ENCODE measurements at regions not wholly inside any gene's neighbourhood (a gene's known extent, or its start where the extent isn't known, plus 50 kb on each side); places are given as distances from the start of the nearest gene placed in this dataset.

GRCh38 chr6:47377971-47378370 is 68.3 kb upstream of the TNFRSF21 start:
- TF ChIP-seq PAX5 (IDR thresholded peaks at IDR 0.05; ENCODE audit: insufficient read depth, low read length, severe bottlenecking) (no peak), POU2F2 (IDR thresholded peaks at IDR 0.05; ENCODE audit: low read depth, low read length) (no peak), SPI1 (IDR thresholded peaks at IDR 0.05; ENCODE audit: low read depth, low read length) (no peak), TAF1 (IDR thresholded peaks at IDR 0.05; ENCODE audit: low read depth, low read length) (no peak), POLR2A (IDR thresholded peaks at IDR 0.05; ENCODE audit: low read depth, low read length) (no peak), POLR2AphosphoS5 (IDR thresholded peaks at IDR 0.05; ENCODE audit: low read depth, low read length) (no peak)
- no peak for FAIRE-seq
- no peak for DNase-seq (ENCODE audit: insufficient read length, low spot score)

- DNase-seq (ENCODE audit: insufficient read length, low spot score) = no peak
Measured at GRCh38 chr6:47379328-47379727, 69.6 kb upstream of the TNFRSF21 start.

GRCh38 chr6:47380251-47380650 is 70.5 kb upstream of the TNFRSF21 start:
- DNase-seq (ENCODE audit: insufficient read length, low spot score) (no peak), FAIRE-seq (no peak)
- no peak for TF ChIP-seq POLR2AphosphoS5 (IDR thresholded peaks at IDR 0.05; ENCODE audit: low read depth, low read length)
- TF ChIP-seq POLR2A (IDR thresholded peaks at IDR 0.05; ENCODE audit: low read depth, low read length) = no peak
- no peak for TF ChIP-seq SPI1 (IDR thresholded peaks at IDR 0.05; ENCODE audit: low read depth, low read length)
- no peak for TF ChIP-seq TAF1 (IDR thresholded peaks at IDR 0.05; ENCODE audit: low read depth, low read length)
- TF ChIP-seq PAX5 (IDR thresholded peaks at IDR 0.05; ENCODE audit: insufficient read depth, low read length, severe bottlenecking) = no peak
- TF ChIP-seq POU2F2 (IDR thresholded peaks at IDR 0.05; ENCODE audit: low read depth, low read length) = no peak

More at GRCh38 chr6:47379328-47379727, 69.6 kb upstream of the TNFRSF21 start:
- TF ChIP-seq SPI1 (IDR thresholded peaks at IDR 0.05; ENCODE audit: low read depth, low read length) = no peak
- no peak for TF ChIP-seq POLR2A (IDR thresholded peaks at IDR 0.05; ENCODE audit: low read depth, low read length)
- no peak for TF ChIP-seq POLR2AphosphoS5 (IDR thresholded peaks at IDR 0.05; ENCODE audit: low read depth, low read length)
- no peak for TF ChIP-seq POU2F2 (IDR thresholded peaks at IDR 0.05; ENCODE audit: low read depth, low read length)
- TF ChIP-seq PAX5 (IDR thresholded peaks at IDR 0.05; ENCODE audit: insufficient read depth, low read length, severe bottlenecking) = no peak
- TF ChIP-seq TAF1 (IDR thresholded peaks at IDR 0.05; ENCODE audit: low read depth, low read length) = no peak
- FAIRE-seq = no peak

GRCh38 chr6:47381036-47381435 is 71.3 kb upstream of the TNFRSF21 start:
- TF ChIP-seq PAX5 (IDR thresholded peaks at IDR 0.05; ENCODE audit: insufficient read depth, low read length, severe bottlenecking) = no peak
- no peak for TF ChIP-seq SPI1 (IDR thresholded peaks at IDR 0.05; ENCODE audit: low read depth, low read length)
- no peak for TF ChIP-seq POU2F2 (IDR thresholded peaks at IDR 0.05; ENCODE audit: low read depth, low read length)
- TF ChIP-seq TAF1 (IDR thresholded peaks at IDR 0.05; ENCODE audit: low read depth, low read length) = no peak
- TF ChIP-seq POLR2A (IDR thresholded peaks at IDR 0.05; ENCODE audit: low read depth, low read length) = no peak
- no peak for TF ChIP-seq POLR2AphosphoS5 (IDR thresholded peaks at IDR 0.05; ENCODE audit: low read depth, low read length)
- FAIRE-seq = no peak
- no peak for DNase-seq (ENCODE audit: insufficient read length, low spot score)

- no peak for FAIRE-seq
- DNase-seq (ENCODE audit: insufficient read length, low spot score) = no peak
- no peak for TF ChIP-seq TAF1 (IDR thresholded peaks at IDR 0.05; ENCODE audit: low read depth, low read length)
- no peak for TF ChIP-seq POLR2A (IDR thresholded peaks at IDR 0.05; ENCODE audit: low read depth, low read length)
- no peak for TF ChIP-seq POLR2AphosphoS5 (IDR thresholded peaks at IDR 0.05; ENCODE audit: low read depth, low read length)
- no peak for TF ChIP-seq PAX5 (IDR thresholded peaks at IDR 0.05; ENCODE audit: insufficient read depth, low read length, severe bottlenecking)
- no peak for TF ChIP-seq POU2F2 (IDR thresholded peaks at IDR 0.05; ENCODE audit: low read depth, low read length)
- TF ChIP-seq SPI1 (IDR thresholded peaks at IDR 0.05; ENCODE audit: low read depth, low read length) = no peak
Measured at GRCh38 chr6:47383360-47383759, 73.7 kb upstream of the TNFRSF21 start.

GRCh38 chr6:47391675-47392074 is 82.0 kb upstream of the TNFRSF21 start:
- DNase-seq (ENCODE audit: insufficient read length, low spot score) (no peak), FAIRE-seq (no peak)
- TF ChIP-seq SPI1 (IDR thresholded peaks at IDR 0.05; ENCODE audit: low read depth, low read length) = no peak
- TF ChIP-seq POLR2A (IDR thresholded peaks at IDR 0.05; ENCODE audit: low read depth, low read length) = no peak
- TF ChIP-seq TAF1 (IDR thresholded peaks at IDR 0.05; ENCODE audit: low read depth, low read length) = no peak
- TF ChIP-seq POU2F2 (IDR thresholded peaks at IDR 0.05; ENCODE audit: low read depth, low read length) = no peak
- TF ChIP-seq PAX5 (IDR thresholded peaks at IDR 0.05; ENCODE audit: insufficient read depth, low read length, severe bottlenecking) = no peak
- no peak for TF ChIP-seq POLR2AphosphoS5 (IDR thresholded peaks at IDR 0.05; ENCODE audit: low read depth, low read length)

- DNase-seq (ENCODE audit: insufficient read length, low spot score) (no peak), FAIRE-seq (no peak)
- no peak for TF ChIP-seq POU2F2 (IDR thresholded peaks at IDR 0.05; ENCODE audit: low read depth, low read length)
- TF ChIP-seq TAF1 (IDR thresholded peaks at IDR 0.05; ENCODE audit: low read depth, low read length) = no peak
- no peak for TF ChIP-seq POLR2AphosphoS5 (IDR thresholded peaks at IDR 0.05; ENCODE audit: low read depth, low read length)
- TF ChIP-seq SPI1 (IDR thresholded peaks at IDR 0.05; ENCODE audit: low read depth, low read length) = no peak
- TF ChIP-seq POLR2A (IDR thresholded peaks at IDR 0.05; ENCODE audit: low read depth, low read length) = no peak
- TF ChIP-seq PAX5 (IDR thresholded peaks at IDR 0.05; ENCODE audit: insufficient read depth, low read length, severe bottlenecking) = no peak
Measured at GRCh38 chr6:47392251-47392650, 82.5 kb upstream of the TNFRSF21 start.

- no peak for FAIRE-seq
- TF ChIP-seq POLR2AphosphoS5 (IDR thresholded peaks at IDR 0.05; ENCODE audit: low read depth, low read length) (no peak), PAX5 (IDR thresholded peaks at IDR 0.05; ENCODE audit: insufficient read depth, low read length, severe bottlenecking) (no peak), SPI1 (IDR thresholded peaks at IDR 0.05; ENCODE audit: low read depth, low read length) (no peak), POU2F2 (IDR thresholded peaks at IDR 0.05; ENCODE audit: low read depth, low read length) (no peak), POLR2A (IDR thresholded peaks at IDR 0.05; ENCODE audit: low read depth, low read length) (no peak), TAF1 (IDR thresholded peaks at IDR 0.05; ENCODE audit: low read depth, low read length) (no peak)
- no peak for DNase-seq (ENCODE audit: insufficient read length, low spot score)
Measured at GRCh38 chr6:47396401-47397069, 81.1 kb upstream of the CD2AP start.

DNA sequence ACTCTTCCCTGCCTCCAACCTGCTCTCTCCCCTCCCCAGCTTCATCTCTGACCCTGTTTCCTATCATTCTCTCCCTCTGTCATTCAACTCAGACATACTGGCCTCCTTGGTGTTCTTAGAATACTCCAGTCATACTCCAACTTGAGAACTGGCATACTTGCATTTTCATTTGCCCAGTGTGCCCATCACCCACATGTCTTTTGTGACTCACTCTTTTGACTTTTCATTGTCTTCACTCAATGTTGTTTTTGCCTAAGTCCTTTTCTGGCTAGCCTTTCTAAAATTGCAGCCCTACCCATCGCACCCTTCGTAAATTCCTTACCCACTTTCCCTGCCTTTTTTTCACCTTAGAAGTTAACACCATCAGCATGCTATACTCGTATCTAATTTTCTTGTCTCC is 77.0 kb upstream of the CD2AP start:
- TF ChIP-seq SPI1 (IDR thresholded peaks at IDR 0.05; ENCODE audit: low read depth, low read length) (no peak), POU2F2 (IDR thresholded peaks at IDR 0.05; ENCODE audit: low read depth, low read length) (no peak), POLR2AphosphoS5 (IDR thresholded peaks at IDR 0.05; ENCODE audit: low read depth, low read length) (no peak), PAX5 (IDR thresholded peaks at IDR 0.05; ENCODE audit: insufficient read depth, low read length, severe bottlenecking) (no peak), POLR2A (IDR thresholded peaks at IDR 0.05; ENCODE audit: low read depth, low read length) (no peak), TAF1 (IDR thresholded peaks at IDR 0.05; ENCODE audit: low read depth, low read length) (no peak)
- FAIRE-seq (no peak), DNase-seq (ENCODE audit: insufficient read length, low spot score) (no peak)

Data from GM12891 (cell line).